Ishikawa (cell line): ENCODE measurements at regions not wholly inside any gene's neighbourhood (a gene's known extent, or its start where the extent isn't known, plus 50 kb on each side); places are given as distances from the start of the nearest gene placed in this dataset.

Experiments used
- FOXM1 ChIP-seq: IDR thresholded peaks from 2 replicates; pipeline ENCODE4 v1.6.1; 2012; ENCODE audit warnings: low read depth, borderline replicate concordance
- MAX ChIP-seq: IDR thresholded peaks from 2 replicates; pipeline ENCODE4 v1.6.1; 2012
- RAD21 ChIP-seq: IDR thresholded peaks from 2 replicates; pipeline ENCODE4 v1.6.1; 2012; ENCODE audit warnings: low read depth
- REST ChIP-seq: IDR thresholded peaks from 2 replicates; pipeline ENCODE4 v1.6.1; 2012; ENCODE audit warnings: low read depth, mild to moderate bottlenecking
- TAF1 ChIP-seq: IDR thresholded peaks from 2 replicates; pipeline ENCODE4 v1.6.1; 2012; ENCODE audit warnings: low read depth, mild to moderate bottlenecking
- USF1 ChIP-seq: IDR thresholded peaks from 2 replicates; pipeline ENCODE4 v1.6.1; 2012
- ZBTB7A ChIP-seq: IDR thresholded peaks from 2 replicates; pipeline ENCODE4 v1.6.1; 2012; ENCODE audit warnings: low read depth

- TF ChIP-seq REST (no peak), ZBTB7A (no peak), TAF1 (no peak), MAX (no peak), RAD21 (no peak), FOXM1 (no peak), USF1 (no peak)
Measured at GRCh38 chr12:25415004-25415403, 138.1 kb downstream of the LMNTD1 start.
